ENCODE measurements at regions not wholly inside any gene's neighbourhood (a gene's known extent, or its start where the extent isn't known, plus 50 kb on each side); places are given as distances from the start of the nearest gene placed in this dataset.
"Not testable (repeated sequence)": the region's sequence is repeated elsewhere in the genome, so short reads cannot be mapped to it uniquely, and the experiment has no call there.

- WGBS, 2 donors, result 41 to 46% methylated on average over 2 of the region's 2 CpGs
- H3K27me3 ChIP-seq; H3K4me1 ChIP-seq; ATAC-seq; H3K27ac ChIP-seq; intact Hi-C loops (cut with DNase I); H3K36me3 ChIP-seq (replicated peaks in 1 of 2; ENCODE audit: insufficient read depth in 1 of 2, low read depth in 2 of 2); H3K4me3 ChIP-seq; H3K9me3 ChIP-seq: not testable (repeated sequence)
- peak in 2 of 4 donors; percentile 11 to 12 for DNase-seq
Observed at GRCh38 chr2:89756616-89757015, 1065.1 kb downstream of the RPIA start.

GRCh38 chr2:89758332-89759026, 1067.0 kb downstream of the RPIA start:
- H3K36me3 ChIP-seq (replicated peaks in 1 of 2; ENCODE audit: insufficient read depth in 1 of 2, low read depth in 2 of 2); H3K4me3 ChIP-seq; H3K4me1 ChIP-seq; ATAC-seq; H3K27me3 ChIP-seq; intact Hi-C loops (cut with DNase I); H3K9me3 ChIP-seq; H3K27ac ChIP-seq; DNase-seq: not testable (repeated sequence)
- WGBS, 2 donors, result 49 to 52% methylated on average over 14 of the region's 14 CpGs

- ATAC-seq; intact Hi-C loops (cut with DNase I): not testable (repeated sequence)
Observed at GRCh38 chr2:89760762-89761161, 1069.3 kb downstream of the RPIA start.

GRCh38 chr2:89761171-89761570, 1069.7 kb downstream of the RPIA start:
- H3K9me3 ChIP-seq; H3K27ac ChIP-seq; intact Hi-C loops (cut with DNase I); H3K4me3 ChIP-seq; H3K27me3 ChIP-seq; ATAC-seq; H3K4me1 ChIP-seq; DNase-seq; H3K36me3 ChIP-seq (replicated peaks in 1 of 2; ENCODE audit: insufficient read depth in 1 of 2, low read depth in 2 of 2): not testable (repeated sequence)
- WGBS, 2 donors, result 40 to 42% methylated on average over 2 of the region's 2 CpGs

More at GRCh38 chr2:89760762-89761161, 1069.3 kb downstream of the RPIA start:
- not testable (repeated sequence) for H3K4me1 ChIP-seq; H3K36me3 ChIP-seq (replicated peaks in 1 of 2; ENCODE audit: insufficient read depth in 1 of 2, low read depth in 2 of 2); H3K27me3 ChIP-seq; DNase-seq; H3K27ac ChIP-seq; H3K9me3 ChIP-seq; H3K4me3 ChIP-seq
- whole genome bisulfite sequencing, 2 donors, result 62 to 68% methylated on average over 6 of the region's 6 CpGs

GRCh38 chr2:89761863-89762262, 1070.4 kb downstream of the RPIA start:
- ATAC-seq; H3K27me3 ChIP-seq; intact Hi-C loops (cut with DNase I); H3K4me3 ChIP-seq; H3K27ac ChIP-seq; H3K9me3 ChIP-seq; H3K36me3 ChIP-seq (replicated peaks in 1 of 2; ENCODE audit: insufficient read depth in 1 of 2, low read depth in 2 of 2); DNase-seq; H3K4me1 ChIP-seq: not testable (repeated sequence)
- WGBS, 2 donors, result 56 to 79% methylated on average over 4 of the region's 4 CpGs

GRCh38 chr2:89762461-89763253, 1071.2 kb downstream of the RPIA start:
- H3K9me3 ChIP-seq; ATAC-seq; intact Hi-C loops (cut with DNase I); H3K4me1 ChIP-seq; H3K27me3 ChIP-seq; H3K36me3 ChIP-seq (replicated peaks in 1 of 2; ENCODE audit: insufficient read depth in 1 of 2, low read depth in 2 of 2); H3K27ac ChIP-seq; DNase-seq; H3K4me3 ChIP-seq: not testable (repeated sequence)
- WGBS, 2 donors, result 81 to 83% methylated on average over 13 of the region's 13 CpGs

DNA sequence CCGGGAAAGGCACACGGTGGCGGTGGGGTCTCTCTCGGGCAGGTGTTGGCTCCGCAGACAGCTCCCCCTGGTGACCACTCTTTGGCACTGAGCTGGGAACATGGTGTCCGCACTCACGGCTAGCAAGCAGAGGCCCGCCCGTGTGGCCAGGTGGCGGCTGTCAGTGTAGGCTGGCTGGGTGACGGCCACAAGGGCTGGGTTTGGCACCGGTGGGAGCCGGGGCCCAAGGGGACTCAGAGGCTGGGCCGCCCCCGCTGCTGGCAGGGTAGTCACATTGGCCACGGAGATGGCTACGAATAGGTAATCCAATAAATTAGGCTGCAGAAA, 1071.7 kb downstream of the RPIA start:
- peaks cover 0 to 5% of the 10 kb centered on the region in 2 donors for H3K27me3 ChIP-seq
- no peaks in the 10 kb centered on the region for H3K4me1 ChIP-seq
- no peaks in the 10 kb centered on the region for H3K36me3 ChIP-seq (replicated peaks in 1 of 2; ENCODE audit: insufficient read depth in 1 of 2, low read depth in 2 of 2)
- intact Hi-C loops (cut with DNase I), result no loop called here
- DNase-seq, result peak in 1 of 4 donors; percentile 14
- TF ChIP-seq POLR2A (IDR thresholded peaks at IDR 0.05), result no peak
- TF ChIP-seq, protein P1, sequence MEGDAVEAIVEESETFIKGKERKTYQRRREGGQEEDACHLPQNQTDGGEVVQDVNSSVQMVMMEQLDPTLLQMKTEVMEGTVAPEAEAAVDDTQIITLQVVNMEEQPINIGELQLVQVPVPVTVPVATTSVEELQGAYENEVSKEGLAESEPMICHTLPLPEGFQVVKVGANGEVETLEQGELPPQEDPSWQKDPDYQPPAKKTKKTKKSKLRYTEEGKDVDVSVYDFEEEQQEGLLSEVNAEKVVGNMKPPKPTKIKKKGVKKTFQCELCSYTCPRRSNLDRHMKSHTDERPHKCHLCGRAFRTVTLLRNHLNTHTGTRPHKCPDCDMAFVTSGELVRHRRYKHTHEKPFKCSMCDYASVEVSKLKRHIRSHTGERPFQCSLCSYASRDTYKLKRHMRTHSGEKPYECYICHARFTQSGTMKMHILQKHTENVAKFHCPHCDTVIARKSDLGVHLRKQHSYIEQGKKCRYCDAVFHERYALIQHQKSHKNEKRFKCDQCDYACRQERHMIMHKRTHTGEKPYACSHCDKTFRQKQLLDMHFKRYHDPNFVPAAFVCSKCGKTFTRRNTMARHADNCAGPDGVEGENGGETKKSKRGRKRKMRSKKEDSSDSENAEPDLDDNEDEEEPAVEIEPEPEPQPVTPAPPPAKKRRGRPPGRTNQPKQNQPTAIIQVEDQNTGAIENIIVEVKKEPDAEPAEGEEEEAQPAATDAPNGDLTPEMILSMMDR (IDR thresholded peaks at IDR 0.05), result no peak
- H3K27ac ChIP-seq, result no peak overlapping the region
- 74% methylated on average over 16 to 17 of the region's 17 CpGs for WGBS, 2 donors
- no peak overlapping the region for H3K4me3 ChIP-seq
- no peak for ATAC-seq
- H3K9me3 ChIP-seq, result peaks cover 0 to 6% (median 0%) of the 10 kb centered on the region in 3 donors

All from body of pancreas (tissue), 4 donors.